ENCODE measurements at regions not wholly inside any gene's neighbourhood (a gene's known extent, or its start where the extent isn't known, plus 50 kb on each side); places are given as distances from the start of the nearest gene placed in this dataset.
"Not testable (repeated sequence)": the region's sequence is repeated elsewhere in the genome, so short reads cannot be mapped to it uniquely, and the experiment has no call there.

DNA sequence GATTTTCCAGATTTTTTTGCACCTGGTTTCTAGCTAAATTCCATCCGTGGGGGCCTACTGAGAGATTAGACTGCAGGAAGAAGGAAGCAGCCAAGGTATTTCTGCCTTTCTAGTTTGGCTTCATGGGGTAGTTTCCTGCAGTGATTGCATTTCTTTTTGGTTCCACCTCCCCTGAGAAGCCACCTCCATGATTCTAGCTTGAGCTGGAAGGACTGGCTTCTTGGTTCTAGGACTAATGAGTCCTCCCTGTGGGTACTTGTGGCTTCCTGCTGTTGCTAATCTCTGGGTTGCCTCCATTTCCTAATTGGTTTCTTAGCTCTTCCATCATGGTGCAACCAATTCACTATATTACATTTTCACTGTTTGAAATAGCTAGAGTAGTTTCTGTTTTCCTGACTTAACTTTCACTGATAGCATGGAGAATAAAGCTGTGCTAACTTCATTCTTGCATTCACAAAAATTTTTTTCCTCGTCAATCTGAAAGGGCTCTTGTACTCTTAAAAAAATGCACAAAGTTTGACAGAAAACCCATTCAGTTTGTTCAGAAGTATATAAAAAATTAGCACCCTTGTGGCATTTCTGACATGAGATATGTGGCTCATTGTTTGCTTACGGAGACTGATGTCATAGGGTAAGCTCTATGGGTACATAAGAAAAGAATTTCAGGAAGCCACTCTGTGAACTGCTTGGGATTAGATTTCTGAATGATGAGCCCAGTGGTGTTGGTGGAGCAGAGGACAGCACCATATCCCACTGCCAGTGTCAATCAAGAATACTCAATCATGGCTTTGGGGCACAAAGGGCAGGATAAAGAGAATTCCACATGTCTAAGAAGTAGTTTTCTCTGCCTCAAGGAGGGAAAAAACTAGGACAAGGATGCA lies 242.8 kb upstream of the RBMS1 start:
- no peak for DNase-seq

DNA sequence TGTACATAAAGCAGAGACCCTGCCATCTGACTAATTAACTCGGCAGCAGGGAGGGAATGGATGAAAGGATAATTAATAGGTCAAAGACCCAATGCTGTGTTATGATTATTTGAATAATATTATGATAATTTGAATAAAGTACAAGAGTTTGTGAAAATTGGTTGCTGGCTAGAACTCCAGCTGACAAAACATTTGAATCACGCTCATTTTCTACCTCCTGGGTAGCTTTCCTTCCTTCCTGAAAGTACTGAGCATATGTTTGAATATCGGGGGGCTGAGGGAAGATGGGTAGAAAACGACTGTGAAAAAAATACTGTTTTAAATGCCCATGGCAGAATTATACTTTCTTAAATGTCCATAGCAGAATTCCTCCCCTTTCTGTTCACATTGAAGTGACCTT lies 243.6 kb upstream of the RBMS1 start:
- DNase-seq, result no peak

DNA sequence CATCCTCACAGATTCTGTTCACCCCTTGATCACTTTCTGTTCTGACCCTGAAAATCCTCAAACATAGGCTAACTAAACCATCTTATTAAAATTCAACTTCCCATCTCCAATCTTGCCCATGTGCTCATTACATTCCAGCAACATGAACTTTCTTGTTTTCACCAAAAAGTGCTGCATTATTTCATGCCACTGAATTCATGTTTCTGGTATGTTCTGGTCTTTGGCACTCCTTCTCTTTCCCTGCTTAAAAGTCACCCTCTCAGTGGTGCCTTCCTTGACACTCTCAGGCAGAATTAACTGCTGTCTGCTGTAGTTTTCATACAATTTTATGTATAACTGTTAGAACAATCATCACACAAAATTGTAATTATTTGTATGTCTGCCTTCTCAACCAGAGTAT lies 247.7 kb upstream of the RBMS1 start:
- no peak for DNase-seq

DNA sequence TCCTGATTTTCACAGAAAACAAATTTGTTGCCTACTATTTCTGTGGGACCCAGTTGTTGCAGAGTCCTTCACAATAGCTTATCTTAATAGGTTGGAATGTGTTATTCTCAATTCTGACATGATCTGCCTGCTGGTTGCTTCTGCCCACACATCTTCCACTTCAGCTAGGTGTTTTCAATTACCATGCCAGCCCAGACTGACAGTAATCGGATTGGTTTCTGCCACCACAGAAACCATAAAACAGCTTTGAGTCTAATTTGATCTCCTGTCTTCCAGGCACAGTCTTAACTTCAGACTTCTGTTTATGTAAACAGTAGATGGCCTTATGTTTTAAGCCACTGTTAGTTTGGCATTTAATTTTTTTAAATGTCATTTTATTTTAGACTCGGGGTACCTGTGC lies 248.2 kb upstream of the RBMS1 start:
- no peak for DNase-seq

DNA sequence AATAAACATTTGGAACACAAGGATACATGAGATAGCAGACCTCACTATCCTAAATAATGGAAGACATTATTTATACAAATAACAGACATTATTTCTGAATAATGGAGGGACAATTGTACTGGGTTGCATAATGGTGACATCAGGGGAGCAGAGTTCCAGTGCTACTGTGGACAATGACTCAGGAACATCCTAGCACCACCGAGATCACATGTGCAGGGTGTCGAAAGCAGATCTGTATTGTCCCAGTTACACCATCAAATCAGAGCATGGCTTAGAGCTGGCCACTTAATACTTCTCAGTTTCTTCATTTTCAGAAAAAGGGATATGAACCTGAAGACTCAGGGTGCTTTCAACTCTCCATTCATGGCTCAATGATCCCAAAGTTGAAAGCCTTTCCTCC lies 249.1 kb upstream of the RBMS1 start:
- no peak for DNase-seq

DNA sequence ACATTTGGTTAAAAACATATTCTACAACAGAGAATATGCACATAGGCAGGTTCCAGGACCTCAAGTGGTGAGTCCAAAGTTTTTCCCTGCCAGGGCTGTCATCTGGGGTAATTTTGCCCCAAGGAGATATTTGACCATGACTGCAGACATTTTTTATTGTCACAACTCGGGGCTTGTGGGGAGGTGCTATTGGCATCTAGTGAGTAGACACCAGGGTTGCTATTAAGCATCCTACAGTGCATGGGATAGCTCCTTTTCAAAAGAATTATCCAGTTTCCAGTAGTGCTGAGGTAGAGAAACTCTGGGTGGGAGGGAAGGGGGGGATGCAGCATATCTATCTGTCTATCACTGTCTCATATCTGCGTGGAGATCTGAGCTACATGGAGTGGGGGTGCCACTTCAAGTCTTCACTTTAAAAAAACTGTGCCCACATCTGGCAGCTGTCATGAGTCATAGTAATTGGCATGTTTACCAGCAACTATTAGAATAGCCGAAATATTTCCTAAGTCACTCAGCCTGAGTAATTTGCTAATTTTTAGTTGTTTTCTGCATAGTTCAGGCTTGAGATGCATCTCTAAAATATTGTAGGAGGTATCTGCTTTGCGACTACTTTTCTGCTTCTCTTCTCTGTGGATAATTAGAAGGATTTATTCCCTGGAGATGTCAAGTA lies 254.0 kb upstream of the RBMS1 start:
- DNase-seq, result peak in 1 of 2 experiments; percentile 13

DNA sequence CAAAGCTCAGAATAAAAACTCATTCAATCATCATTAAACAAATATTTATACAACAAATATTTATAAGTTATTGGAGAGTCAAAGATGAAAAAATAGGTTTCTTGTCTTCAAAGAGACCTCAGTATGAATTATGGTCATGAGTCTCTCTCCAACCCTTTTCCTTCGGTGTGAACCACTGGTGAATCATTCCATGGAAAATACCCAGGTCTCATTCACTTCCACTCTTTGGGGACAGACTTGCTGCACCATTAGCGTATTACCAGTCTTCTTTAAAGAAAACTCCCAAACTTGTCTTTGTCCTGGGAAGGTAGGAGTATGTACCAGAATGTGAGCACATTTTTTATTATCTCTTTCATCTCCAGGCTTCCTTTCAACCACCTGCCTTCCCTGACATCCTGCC lies 257.4 kb upstream of the RBMS1 start:
- DNase-seq, result no peak

DNA sequence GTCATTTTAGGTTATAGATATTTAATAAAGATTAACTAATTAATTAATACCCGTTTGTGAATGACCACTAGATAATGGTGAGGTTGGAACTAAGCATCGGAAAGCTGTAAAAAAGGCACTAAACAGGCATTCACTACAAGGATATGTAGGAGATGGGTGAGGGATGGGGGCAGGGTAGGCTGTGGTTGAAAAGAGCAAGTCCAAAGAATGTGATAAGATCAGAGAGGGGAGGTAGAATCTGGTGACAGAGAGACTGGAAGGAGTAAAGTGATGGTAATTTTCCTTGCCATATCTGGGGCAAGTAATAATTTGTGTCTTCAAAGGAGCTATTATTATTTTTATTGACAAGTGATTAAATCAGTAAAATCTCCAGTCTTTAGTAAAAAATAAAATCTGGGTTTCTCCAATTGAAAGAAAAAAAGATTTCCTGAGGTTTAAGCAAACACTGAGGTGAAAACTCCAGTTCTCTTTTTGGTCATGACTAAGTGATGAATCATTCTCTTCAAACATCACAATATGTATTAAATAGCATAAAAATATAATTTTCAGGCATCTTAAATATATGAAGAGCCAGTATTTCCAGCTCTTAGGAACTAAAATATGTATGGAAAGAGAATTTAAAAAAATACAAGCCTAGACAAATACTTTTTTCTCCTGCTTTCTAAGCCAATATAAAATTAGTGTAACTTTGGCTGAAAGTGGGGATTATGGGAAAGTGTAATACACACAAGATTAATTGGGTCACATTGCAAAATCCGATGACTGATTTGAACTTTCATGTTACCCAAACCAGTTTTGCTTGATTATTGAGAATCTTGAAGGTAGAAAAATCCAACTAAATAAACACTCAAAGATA lies 259.1 kb upstream of the RBMS1 start:
- DNase-seq, result no peak

DNA sequence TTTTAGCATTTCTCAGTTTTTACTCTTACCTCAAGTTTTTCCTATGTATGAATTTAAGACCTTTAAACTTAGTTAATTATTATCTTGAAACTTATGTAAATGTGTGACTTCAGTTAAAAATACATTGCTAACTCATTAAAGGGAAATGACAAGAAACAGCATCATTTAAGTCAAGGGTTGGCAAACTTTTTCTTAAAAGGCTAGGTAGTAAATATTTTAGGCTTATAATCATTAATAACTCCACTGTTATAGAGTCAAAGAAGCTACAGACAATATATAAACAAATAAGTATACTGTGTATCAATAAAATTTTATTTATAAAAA lies 259.7 kb upstream of the RBMS1 start:
- no peak for DNase-seq

DNA sequence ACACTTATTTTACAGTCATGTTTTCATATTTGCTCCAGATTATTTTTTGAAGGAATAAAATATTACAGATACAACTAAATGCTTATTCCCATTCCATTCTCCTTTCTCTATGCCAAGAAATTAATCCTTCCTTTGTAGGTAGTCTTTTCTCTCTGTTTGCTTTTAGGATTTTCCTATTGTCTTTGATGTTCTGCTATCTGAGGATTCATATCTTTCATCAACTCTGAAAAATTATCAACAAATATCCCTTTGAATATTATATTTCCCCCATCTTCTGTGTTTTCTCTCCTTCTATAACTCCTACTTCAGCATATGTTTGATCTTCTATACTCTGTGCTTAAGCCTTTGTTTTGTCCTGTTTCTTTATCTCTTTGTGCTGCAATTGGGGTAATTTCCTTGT lies 260.4 kb upstream of the RBMS1 start:
- no peak for DNase-seq

DNA sequence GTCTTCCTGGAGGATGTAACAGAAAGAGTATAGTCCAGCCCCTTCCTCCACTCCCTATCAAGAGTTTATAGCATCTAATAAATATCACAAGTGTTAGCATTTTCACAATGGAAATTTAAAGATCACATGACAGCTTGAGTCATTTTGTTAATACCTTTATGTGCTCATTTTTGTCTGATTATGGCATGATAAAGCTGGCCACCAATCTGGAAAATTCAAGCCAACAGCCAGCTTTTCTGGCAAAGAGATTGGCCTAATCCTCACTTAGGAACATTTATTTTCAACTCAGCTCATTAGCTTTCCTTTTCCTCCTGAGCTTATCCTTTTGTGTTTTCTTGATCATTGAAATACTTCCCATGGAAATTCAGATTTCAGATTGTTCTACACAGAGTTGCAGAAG lies 262.9 kb upstream of the RBMS1 start:
- no peak for DNase-seq

DNA sequence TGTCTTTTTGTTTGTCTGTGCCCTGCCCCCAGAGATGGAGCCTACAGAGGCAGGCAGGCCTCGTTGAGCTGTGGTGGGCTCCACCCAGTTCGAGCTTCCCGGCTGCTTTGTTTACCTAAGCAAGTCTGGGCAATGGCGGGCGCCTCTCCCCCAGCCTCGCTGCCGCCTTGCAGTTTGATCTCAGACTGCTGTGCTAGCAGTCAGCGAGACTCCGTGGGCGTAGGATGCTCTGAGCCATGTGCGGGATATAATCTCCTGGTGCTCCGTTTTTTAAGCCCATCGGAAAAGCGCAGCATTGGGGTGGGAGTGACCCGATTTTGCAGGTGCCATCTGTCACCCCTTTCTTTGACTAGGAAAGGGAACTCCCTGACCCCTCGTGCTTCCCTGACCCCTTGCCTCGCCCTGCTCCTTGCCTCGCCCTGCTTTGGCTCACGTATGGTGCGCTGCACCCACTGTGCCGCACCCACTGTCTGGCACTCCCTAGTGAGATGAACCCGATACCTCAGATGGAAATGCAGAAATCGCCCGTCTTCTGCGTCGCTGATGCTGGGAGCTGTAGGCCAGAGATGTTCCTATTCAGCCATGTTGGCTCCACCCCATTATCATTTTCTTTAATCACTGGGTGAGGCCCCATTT lies 269.0 kb upstream of the RBMS1 start:
- DNase-seq, result not testable (repeated sequence)

DNA sequence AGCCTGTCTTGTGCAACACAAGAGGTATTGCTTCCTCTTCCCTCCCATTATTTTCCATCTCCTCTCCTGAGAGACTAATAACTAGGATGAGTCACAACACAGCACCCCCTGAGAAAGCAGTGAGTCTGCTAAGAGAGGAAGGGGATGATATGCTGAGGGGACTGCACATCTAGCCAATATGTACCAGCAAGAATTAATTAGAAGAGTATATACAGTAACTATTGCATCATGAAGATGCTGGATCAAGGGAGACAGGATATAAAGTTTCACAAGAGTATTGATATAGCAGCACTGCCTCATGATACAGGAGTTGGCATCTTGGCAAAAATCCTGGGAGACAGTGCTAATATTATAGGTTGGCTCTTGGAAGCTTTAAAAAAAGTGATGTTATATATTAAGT lies 289.9 kb upstream of the RBMS1 start:
- no peak for DNase-seq

DNA sequence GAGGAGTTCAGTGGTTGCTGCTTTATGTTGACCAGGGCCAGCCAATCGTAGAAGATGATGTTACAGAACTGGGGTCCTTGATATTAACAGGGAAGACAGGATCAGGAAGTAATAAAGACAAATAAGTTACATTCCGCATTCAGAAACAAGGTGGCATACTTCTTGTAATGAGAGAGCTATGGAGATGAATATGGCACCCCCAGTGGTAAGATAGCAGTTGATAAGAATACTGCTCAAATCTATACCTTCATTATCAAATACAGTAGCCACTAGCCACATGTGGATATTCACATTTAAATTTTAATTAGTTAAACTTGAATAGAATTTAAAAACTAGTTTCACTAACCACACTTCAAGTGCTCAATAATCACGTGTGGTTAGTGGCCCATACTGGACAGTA lies 290.4 kb upstream of the RBMS1 start:
- no peak for DNase-seq

DNA sequence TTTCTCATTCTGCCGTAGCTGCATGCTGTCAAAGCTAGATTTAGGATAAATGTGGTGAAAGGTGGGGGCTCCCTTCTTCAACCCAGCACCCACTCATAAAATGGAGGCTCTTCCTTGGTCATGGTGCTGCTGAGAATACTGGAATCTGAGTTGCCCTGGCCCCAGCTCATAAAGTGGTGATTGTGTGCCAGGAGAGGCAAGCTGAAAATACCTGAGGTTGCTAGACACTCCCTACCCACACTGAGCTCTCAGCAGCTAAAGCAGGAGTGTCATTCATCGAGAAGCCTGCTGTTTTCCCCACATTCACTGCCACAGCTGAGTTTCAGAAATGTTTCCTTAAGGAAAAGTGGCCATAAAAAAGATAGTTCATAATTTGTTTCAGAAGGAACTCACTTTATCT lies 297.1 kb upstream of the RBMS1 start:
- DNase-seq, result no peak

DNA sequence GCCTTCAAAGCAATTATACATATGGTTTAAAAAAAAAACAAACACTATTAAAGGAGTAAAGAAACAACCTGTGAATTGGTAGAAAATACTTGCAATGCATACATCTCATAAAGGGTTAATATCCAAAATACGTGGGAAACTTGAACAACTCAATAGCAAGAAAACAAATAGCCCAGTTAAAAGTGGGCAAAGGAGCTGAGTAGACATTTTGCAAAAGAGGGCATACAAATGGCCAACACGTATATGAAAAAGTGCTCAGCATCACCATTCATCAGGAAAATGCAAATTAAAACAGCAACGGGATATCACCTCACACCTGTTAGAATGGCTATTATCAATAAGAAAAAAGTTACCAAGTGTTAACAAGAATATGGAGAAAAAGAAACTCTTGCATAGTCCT lies 298.3 kb upstream of the RBMS1 start:
- no peak for DNase-seq

DNA sequence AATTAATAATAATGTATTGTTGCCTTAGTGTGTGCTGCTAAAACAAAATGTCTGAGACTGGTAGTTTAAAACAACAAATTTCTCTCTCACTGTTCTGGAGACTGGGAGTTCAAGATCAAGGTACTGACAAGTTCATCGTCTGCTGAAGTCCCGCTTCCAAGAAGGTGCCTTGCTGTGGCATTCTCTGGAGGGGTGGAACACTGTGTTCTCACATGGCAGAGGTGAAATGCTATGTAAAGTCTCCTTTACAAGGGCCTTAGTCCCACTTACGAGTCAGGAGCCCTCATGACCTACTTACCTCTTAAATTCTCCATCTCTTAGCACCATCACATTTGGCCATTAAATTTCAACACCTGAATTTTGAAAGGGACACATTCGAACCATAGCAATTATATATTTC lies 299.2 kb upstream of the RBMS1 start:
- no peak for DNase-seq

DNA sequence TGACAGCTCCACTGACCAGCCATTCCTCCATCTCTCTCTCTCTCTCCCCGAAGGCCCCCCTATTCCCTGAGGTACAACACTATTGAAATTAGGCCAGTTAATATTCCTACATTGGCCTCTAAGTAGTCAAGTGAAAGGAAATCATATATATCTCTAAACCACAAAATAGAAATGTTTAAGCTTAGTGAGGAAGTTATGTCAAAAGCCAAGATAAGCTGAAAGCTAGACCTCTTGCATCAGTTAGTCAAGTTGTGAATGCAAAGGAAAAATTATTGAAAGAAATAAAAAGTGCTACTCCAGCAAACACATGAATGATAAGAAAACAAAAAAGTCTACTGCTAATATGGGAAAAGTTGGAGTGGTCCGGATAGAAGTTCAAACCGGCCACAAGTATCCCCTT lies 301.3 kb upstream of the RBMS1 start:
- no peak for DNase-seq

DNA sequence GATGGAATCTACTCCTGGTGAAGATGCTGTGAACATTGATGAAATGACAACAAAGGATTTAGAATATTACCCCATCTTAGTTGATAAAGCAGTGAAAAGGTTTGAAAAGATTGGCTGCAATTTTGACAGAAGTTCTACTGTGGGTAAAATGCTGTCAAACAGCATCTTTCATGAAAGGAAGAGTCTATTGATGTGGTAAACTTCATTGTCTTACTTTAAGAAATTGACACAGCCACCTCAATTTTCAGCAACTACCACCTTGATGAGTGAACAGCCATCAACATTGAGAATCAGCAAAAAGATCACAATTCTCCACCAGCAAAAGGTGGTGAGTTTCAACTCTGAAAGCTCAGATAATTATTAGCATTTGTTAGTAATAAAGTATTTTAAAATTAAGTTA lies 310.3 kb upstream of the RBMS1 start:
- no peak for DNase-seq

DNA sequence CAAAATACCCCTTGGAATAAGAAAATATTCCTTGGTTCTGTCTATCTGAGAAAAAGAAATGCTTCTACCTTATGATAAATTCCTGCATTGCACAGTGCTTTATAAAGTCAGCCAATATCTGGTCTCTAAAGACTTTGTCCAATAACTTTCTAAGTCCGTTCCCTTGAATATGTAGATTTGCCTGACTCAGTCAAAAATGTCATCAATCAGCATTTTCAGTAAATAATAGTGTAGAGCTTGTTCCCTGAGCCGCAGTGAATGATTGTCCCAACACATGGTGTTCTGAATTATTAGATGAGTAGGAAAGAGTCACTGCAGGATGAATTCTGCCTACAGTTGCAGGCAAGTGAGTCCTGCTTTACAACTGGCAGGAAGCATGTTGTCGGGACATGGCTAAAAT lies 316.8 kb upstream of the RBMS1 start:
- no peak for DNase-seq

DNA sequence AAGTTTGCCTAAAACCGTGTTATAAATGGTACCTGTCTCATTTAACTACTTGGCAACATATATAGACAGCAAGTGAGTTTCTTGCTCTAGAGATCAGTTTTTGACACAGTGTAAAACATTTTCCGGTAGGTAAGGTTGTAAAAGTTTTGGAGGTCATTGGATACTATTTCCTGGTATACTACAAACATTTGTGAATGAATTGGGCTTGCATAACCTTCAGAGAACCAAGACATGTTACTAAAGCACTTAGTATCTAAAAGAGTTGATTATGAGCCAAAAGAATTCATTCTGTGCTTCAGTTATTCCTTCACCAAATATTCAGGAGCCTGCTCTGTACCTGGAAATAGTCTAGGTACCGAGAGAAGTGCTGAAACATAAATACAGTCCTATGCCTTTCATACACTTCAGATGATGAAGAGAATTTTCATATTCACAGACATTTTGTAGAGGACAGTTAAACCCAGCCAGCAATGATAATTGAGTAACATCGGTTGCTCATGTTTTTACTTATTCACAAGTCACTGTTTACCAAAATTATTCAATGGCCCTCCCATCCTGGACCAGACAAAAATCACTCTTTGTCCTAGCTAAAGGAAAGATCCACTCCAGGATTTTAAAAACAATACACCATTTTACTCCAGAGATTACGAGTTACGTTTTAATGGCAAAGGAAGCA lies 319.4 kb upstream of the RBMS1 start:
- DNase-seq, result no peak

DNA sequence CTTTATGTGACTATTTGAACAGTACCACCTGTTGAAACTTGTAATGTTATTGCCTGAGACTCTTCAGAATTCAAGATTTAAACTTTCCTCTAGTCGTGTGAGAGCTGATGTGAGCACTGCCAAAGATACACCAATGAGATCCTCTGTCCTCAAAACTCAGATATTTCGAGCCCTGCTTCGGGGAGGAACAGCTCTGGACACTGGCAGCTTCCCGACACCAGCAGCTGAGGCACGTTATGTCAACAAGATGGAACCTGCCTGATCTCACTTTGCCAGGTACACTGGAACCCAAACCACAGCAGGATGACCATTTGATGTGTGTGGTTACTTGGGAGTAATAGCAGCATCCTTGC lies 319.9 kb upstream of the RBMS1 start:
- no peak for DNase-seq
